K562 (cell line): ENCODE measurements at regions not wholly inside any gene's neighbourhood (a gene's known extent, or its start where the extent isn't known, plus 50 kb on each side); places are given as distances from the start of the nearest gene placed in this dataset.

Experiments
- CBFA2T3 ChIP-seq: fragments of 450-650 bp; IDR thresholded peaks from 2 replicates; pipeline ENCODE4 v1.6.1; 2017
- CCAR2 ChIP-seq: fragments of 200-400 bp; formaldehyde crosslinking; IDR thresholded peaks from 2 replicates; pipeline ENCODE4 v1.6.1; 2017; ENCODE audit warnings: mild to moderate bottlenecking, low read depth, low read length
- ELF1 ChIP-seq: fragments of 200-800 bp; sonication (Bioruptor generic); IDR thresholded peaks from 2 replicates; pipeline ENCODE4 v1.6.1; 2016; ENCODE audit warnings: missing genetic modification characterization, missing compliant biosample characterization
- GABPA ChIP-seq: fragments of 200-800 bp; sonication (Bioruptor generic); conservative IDR thresholded peaks from 2 replicates; pipeline ENCODE4 v1.6.1; 2016; ENCODE audit warnings: low read depth, missing genetic modification characterization, missing compliant biosample characterization
- HDGF ChIP-seq: fragments of 450-650 bp; IDR thresholded peaks from 2 replicates; pipeline ENCODE4 v1.6.1; 2016
- NCOA6 ChIP-seq: fragments of 450-650 bp; IDR thresholded peaks from 2 replicates; pipeline ENCODE4 v1.6.1; 2017; ENCODE audit warnings: mild to moderate bottlenecking
- NFRKB ChIP-seq: fragments of 450-650 bp; IDR thresholded peaks from 2 replicates; pipeline ENCODE4 v1.6.1; 2016; ENCODE audit warnings: low read depth
- RBM25 ChIP-seq: fragments of 200-400 bp; formaldehyde crosslinking; IDR thresholded peaks from 2 replicates; pipeline ENCODE4 v1.6.1; 2018; ENCODE audit warnings: low read length, low read depth, moderate library complexity; ENCODE audit not compliant: severe bottlenecking
- RCOR1 ChIP-seq, 2 experiments: IDR thresholded peaks; 2 replicates each; pipeline ENCODE4 v1.6.1; 2012; ENCODE audit warnings: low read depth in 2 of 2, low read length in 2 of 2, borderline replicate concordance in 1 of 2, improper control_type of control experiment in 1 of 2
- SMAD3 ChIP-seq: fragments of 450-650 bp; formaldehyde crosslinking; conservative IDR thresholded peaks from 2 replicates; pipeline ENCODE4 v1.4.0; 2020; ENCODE audit warnings: mild to moderate bottlenecking
- SMAD4 ChIP-seq: fragments of 250-450 bp; sonication (Bioruptor Pico); conservative IDR thresholded peaks from 2 replicates; pipeline ENCODE4 v1.8.0; 2021; ENCODE audit warnings: inconsistent platforms, mild to moderate bottlenecking, moderate library complexity
- SRF ChIP-seq, 2 experiments: fragments of 250-450, 450-650 bp in 1 of 2; sonication (Bioruptor Pico) in 1 of 2; sonication (generic) in 1 of 2; formaldehyde crosslinking; IDR thresholded peaks; 2 replicates each; pipeline versions ENCODE4 v1.5.0 to v1.5.1; 2020 to 2022; ENCODE audit warnings: mild to moderate bottlenecking in 1 of 2, missing genetic modification reagents in 1 of 2
- ZFP1 ChIP-seq: fragments of 450-650 bp; formaldehyde crosslinking; IDR thresholded peaks from 2 replicates; pipeline ENCODE4 v1.4.0; 2020; ENCODE audit warnings: mild to moderate bottlenecking, mixed read lengths
- ZNF384 ChIP-seq: IDR thresholded peaks from 2 replicates; pipeline ENCODE4 v1.6.1; 2012; ENCODE audit warnings: low read depth, low read length, improper control_type of control experiment
- TF ChIP-seq, protein P1 (sequence below), 2 experiments: fragments of 450-650 bp in 1 of 2; sonication (generic) in 1 of 2; formaldehyde crosslinking in 1 of 2; IDR thresholded peaks in 1 of 2; conservative IDR thresholded peaks in 1 of 2; 2 replicates each; pipeline versions ENCODE4 v1.6.1 to v1.8.1; 2016 to 2023; ENCODE audit warnings: mild to moderate bottlenecking in 2 of 2, moderate library complexity in 2 of 2, inconsistent platforms in 1 of 2, missing genetic modification reagents in 1 of 2
- TF ChIP-seq, protein P2 (sequence below): IDR thresholded peaks from 2 replicates; pipeline ENCODE4 v1.6.1; 2012; ENCODE audit warnings: low read depth, low read length, improper control_type of control experiment, borderline replicate concordance
- TF ChIP-seq, protein P3 (sequence below): fragments of 450-650 bp; IDR thresholded peaks from 2 replicates; pipeline ENCODE4 v1.6.1; 2016; ENCODE audit warnings: low read depth

DNA sequence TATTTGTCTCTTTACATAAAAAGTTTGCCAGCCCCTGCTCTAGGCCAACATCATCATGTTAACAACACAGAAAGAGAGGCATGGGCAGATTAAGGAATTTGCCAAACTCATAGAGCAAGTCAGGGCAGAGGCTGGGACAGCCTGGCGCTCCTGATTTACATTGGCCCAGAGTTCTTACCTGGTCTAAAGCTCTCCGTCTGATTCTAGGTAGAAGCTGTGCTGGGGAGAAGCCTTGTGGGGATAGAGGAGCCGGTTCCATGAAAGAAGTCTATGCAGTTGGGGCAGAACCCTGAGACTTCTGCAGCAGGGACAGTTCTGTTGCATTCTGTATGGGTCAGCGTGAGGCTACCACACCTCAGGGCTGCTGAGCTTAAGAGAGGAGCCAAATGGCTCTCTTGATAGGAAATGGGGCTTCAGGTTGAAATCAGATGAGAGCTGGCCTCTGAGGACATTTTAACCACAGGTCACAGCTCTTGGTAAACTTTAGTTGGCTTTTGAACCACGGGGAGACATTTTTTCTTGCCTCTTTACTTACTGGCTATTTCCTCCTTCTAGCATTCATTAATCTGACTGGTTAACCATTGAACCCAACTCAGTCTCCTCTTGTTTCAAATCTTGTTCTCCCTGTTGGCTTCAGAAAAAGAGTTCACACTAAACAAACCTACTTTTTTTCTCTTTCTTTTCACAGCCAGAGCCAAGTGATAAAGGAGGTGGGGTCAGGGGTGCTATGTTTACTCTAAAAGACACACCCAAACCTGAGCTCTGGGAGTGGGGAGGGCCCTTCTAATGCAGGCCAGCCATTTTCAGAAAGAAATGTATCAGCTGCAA, 250.7 kb downstream of the OPA1 start (continued):
- no peak for TF ChIP-seq NCOA6
- TF ChIP-seq RCOR1 (IDR thresholded peaks at IDR 0.05; ENCODE audit: borderline replicate concordance in 1 of 2, low read depth in 2 of 2, low read length in 2 of 2): 0 out of 4 replicates have a peak, but pooled peaks of 1 of the 2 experiments have one; percentile 33
- TF ChIP-seq RBM25: no peak
- 0 out of 2 replicates have a peak, but pooled peaks have one; percentile 14 for TF ChIP-seq CBFA2T3
- TF ChIP-seq ELF1 (tag): no peak
- no peak for TF ChIP-seq ZFP1 (CRISPR knock-in tag)
- no peak for TF ChIP-seq SMAD3
- TF ChIP-seq, protein P1, sequence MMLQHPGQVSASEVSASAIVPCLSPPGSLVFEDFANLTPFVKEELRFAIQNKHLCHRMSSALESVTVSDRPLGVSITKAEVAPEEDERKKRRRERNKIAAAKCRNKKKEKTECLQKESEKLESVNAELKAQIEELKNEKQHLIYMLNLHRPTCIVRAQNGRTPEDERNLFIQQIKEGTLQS (IDR thresholded peaks at IDR 0.05): no peak
- TF ChIP-seq, protein P1 (CRISPR knock-in tag; conservative IDR thresholded peaks at IDR 0.05): no peak
- no peak for TF ChIP-seq GABPA (tag)
- no peak for TF ChIP-seq HDGF
- TF ChIP-seq, protein P2, sequence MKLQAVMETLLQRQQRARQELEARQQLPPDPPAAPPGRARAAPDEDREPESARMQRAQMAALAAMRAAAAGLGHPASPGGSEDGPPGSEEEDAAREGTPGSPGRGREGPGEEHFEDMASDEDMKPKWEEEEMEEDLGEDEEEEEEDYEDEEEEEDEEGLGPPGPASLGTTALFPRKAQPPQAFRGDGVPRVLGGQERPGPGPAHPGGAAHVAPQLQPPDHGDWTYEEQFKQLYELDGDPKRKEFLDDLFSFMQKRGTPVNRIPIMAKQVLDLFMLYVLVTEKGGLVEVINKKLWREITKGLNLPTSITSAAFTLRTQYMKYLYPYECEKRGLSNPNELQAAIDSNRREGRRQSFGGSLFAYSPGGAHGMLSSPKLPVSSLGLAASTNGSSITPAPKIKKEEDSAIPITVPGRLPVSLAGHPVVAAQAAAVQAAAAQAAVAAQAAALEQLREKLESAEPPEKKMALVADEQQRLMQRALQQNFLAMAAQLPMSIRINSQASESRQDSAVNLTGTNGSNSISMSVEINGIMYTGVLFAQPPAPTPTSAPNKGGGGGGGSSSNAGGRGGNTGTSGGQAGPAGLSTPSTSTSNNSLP: no peak
- 0 out of 2 replicates have a peak, but pooled peaks have one; percentile 6 for TF ChIP-seq SMAD4
- TF ChIP-seq SRF (CRISPR knock-in tag; IDR thresholded peaks at IDR 0.05): no peak
- TF ChIP-seq NFRKB: peak; percentile 26; the same call in 1 of the 2 replicates
- no peak for TF ChIP-seq ZNF384
- TF ChIP-seq, protein P3, sequence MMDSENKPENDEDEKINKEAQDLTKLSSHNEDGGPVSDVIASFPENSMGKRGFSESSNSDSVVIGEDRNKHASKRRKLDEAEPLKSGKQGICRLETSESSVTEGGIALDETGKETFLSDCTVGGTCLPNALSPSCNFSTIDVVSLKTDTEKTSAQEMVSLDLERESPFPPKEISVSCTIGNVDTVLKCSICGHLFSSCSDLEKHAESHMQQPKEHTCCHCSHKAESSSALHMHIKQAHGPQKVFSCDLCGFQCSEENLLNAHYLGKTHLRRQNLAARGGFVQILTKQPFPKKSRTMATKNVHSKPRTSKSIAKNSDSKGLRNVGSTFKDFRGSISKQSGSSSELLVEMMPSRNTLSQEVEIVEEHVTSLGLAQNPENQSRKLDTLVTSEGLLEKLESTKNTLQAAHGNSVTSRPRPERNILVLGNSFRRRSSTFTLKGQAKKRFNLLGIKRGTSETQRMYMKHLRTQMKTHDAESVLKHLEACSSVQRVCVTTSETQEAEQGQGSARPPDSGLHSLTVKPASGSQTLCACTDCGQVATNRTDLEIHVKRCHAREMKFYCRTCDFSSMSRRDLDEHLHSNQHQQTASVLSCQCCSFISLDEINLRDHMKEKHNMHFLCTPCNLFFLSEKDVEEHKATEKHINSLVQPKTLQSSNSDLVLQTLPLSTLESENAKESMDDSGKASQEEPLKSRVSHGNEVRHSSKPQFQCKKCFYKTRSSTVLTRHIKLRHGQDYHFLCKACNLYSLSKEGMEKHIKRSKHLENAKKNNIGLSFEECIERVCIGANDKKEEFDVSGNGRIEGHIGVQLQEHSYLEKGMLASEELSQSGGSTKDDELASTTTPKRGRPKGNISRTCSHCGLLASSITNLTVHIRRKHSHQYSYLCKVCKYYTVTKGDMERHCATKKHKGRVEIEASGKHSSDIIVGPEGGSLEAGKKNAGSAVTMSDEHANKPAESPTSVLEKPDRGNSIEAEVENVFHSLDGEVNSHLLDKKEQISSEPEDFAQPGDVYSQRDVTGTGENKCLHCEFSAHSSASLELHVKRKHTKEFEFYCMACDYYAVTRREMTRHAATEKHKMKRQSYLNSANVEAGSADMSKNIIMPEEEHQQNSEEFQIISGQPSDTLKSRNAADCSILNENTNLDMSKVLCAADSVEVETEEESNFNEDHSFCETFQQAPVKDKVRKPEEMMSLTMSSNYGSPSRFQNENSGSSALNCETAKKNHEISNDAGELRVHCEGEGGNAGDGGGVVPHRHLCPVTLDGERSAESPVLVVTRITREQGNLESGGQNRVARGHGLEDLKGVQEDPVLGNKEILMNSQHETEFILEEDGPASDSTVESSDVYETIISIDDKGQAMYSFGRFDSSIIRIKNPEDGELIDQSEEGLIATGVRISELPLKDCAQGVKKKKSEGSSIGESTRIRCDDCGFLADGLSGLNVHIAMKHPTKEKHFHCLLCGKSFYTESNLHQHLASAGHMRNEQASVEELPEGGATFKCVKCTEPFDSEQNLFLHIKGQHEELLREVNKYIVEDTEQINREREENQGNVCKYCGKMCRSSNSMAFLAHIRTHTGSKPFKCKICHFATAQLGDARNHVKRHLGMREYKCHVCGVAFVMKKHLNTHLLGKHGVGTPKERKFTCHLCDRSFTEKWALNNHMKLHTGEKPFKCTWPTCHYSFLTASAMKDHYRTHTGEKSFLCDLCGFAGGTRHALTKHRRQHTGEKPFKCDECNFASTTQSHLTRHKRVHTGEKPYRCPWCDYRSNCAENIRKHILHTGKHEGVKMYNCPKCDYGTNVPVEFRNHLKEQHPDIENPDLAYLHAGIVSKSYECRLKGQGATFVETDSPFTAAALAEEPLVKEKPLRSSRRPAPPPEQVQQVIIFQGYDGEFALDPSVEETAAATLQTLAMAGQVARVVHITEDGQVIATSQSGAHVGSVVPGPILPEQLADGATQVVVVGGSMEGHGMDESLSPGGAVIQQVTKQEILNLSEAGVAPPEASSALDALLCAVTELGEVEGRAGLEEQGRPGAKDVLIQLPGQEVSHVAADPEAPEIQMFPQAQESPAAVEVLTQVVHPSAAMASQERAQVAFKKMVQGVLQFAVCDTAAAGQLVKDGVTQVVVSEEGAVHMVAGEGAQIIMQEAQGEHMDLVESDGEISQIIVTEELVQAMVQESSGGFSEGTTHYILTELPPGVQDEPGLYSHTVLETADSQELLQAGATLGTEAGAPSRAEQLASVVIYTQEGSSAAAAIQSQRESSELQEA: no peak
- TF ChIP-seq CCAR2: no peak
